ENCODE measurements at regions not wholly inside any gene's neighbourhood (a gene's known extent, or its start where the extent isn't known, plus 50 kb on each side); places are given as distances from the start of the nearest gene placed in this dataset.

- H3K23ac ChIP-seq (ENCODE audit: insufficient read length): no peak overlapping the region
- no peak overlapping the region for H4K8ac ChIP-seq (ENCODE audit: extremely low read depth, insufficient read depth, low read length)
- ChIA-PET POLR2A (ENCODE audit: partially characterized antibody) (interaction anchor here (0.7 kb wide), 1 partner anchor 130 kb away, joined by 3 read pairs; no protein-coding TSS in a partner anchor), CTCF (ENCODE audit: partially characterized antibody) (interaction anchor here (0.6 to 2.7 kb wide), 18 partner anchors 11 to 248 kb away, joined by 3 to 33 read pairs (median 4); no protein-coding TSS in a partner anchor)
- FAIRE-seq (peak; percentile 50), DNase-seq (ENCODE audit: low read depth in 1 of 2, low spot score in 2 of 2) (no peak)
- no peaks in the 10 kb centered on the region for H3K79me2 ChIP-seq (ENCODE audit: control insufficient read depth in 1 of 2, insufficient read depth in 2 of 2, low read length in 2 of 2)
- H2AFZ ChIP-seq (ENCODE audit: low read length): no peak overlapping the region
- H3K4ac ChIP-seq (replicated peaks; ENCODE audit: insufficient read length, low read depth, low read length): no peak overlapping the region
- no peak overlapping the region for H2BK5ac ChIP-seq (ENCODE audit: low read depth, low read length)
- H2BK120ac ChIP-seq (replicated peaks; ENCODE audit: low read depth, low read length): no peak overlapping the region
- no peak overlapping the region for H4K91ac ChIP-seq (replicated peaks; ENCODE audit: insufficient read length, low read length)
- H3K4me1 ChIP-seq (replicated peaks in 1 of 4; ENCODE audit: control insufficient read depth in 3 of 4, insufficient read depth in 4 of 4, low read length in 3 of 4): peaks cover 0 to 2% (median 0%) of the 10 kb centered on the region in 4 experiments; a peak in 1 of 7 replicates
- H2BK20ac ChIP-seq (ENCODE audit: low read length): no peak overlapping the region
- H4K20me1 ChIP-seq (replicated peaks in 1 of 2; ENCODE audit: control insufficient read depth in 1 of 2, insufficient read depth in 2 of 2, low read length in 2 of 2): no peaks in the 10 kb centered on the region
- no peak overlapping the region for H2BK12ac ChIP-seq (ENCODE audit: low read depth, low read length)
- H3K18ac ChIP-seq (ENCODE audit: extremely low read depth, low read length): no peak overlapping the region
- no peak overlapping the region for H3K9ac ChIP-seq (replicated peaks in 1 of 4; ENCODE audit: extremely low read depth in 1 of 4, low read depth in 3 of 4, low read length in 3 of 4)
- no peak overlapping the region for H4K5ac ChIP-seq (ENCODE audit: insufficient read length, low read depth, low read length)
- H3K27ac ChIP-seq (ENCODE audit: low read depth, low read length): no peak overlapping the region
- H3K14ac ChIP-seq (ENCODE audit: insufficient read length): no peak overlapping the region
- H3K9me3 ChIP-seq (ENCODE audit: insufficient read depth in 2 of 2, low read depth in 1 of 2, low read length in 1 of 2): no peaks in the 10 kb centered on the region
- no peaks in the 10 kb centered on the region for H3K23me2 ChIP-seq (ENCODE audit: low read depth, low read length)
- 89% methylated on average over 15 of the region's 15 CpGs; no CpG with 5 or more reads in 1 of the 2 experiments for WGBS, 2 experiments (ENCODE audit: extremely low coverage in 1 of 2, insufficient coverage in 1 of 2, insufficient read length in 1 of 2, insufficient replicate concordance in 2 of 2, low coverage in 1 of 2, low lambda C conversion rate in 2 of 2, missing lambda C conversion rate in 1 of 2)
- H3K56ac ChIP-seq (replicated peaks; ENCODE audit: insufficient read length, low read depth, low read length): no peak overlapping the region
- H3K4me2 ChIP-seq (ENCODE audit: insufficient read depth in 1 of 2, low read depth in 2 of 2, low read length in 2 of 2): no peak overlapping the region
- no peak overlapping the region for H3K4me3 ChIP-seq (ENCODE audit: extremely low read depth in 1 of 4, insufficient read depth in 2 of 4, low read depth in 3 of 4, low read length in 4 of 4)
- H3K79me1 ChIP-seq (ENCODE audit: low read depth, low read length): no peaks in the 10 kb centered on the region
- no peak overlapping the region for H2BK15ac ChIP-seq (ENCODE audit: low read length)
- H3K27me3 ChIP-seq (replicated peaks in 1 of 4; ENCODE audit: control insufficient read depth in 3 of 4, extremely low read depth in 1 of 4, insufficient read depth in 3 of 4, low read length in 3 of 4): no peaks in the 10 kb centered on the region
- TF ChIP-seq MAX (IDR thresholded peaks at IDR 0.05): no peak
- peak; percentile 24 to 28 for TF ChIP-seq RAD21 (IDR thresholded peaks at IDR 0.05 in 1 of 2, conservative IDR thresholded peaks at IDR 0.05 in 1 of 2; ENCODE audit: low read depth in 2 of 2, low read length in 2 of 2)
- TF ChIP-seq CTCF (IDR thresholded peaks at IDR 0.05; ENCODE audit: control extremely low read depth in 1 of 3, insufficient read depth in 1 of 3, low read depth in 1 of 3, low read length in 3 of 3): peak; percentile 22 to 67 (median 39)
- TF ChIP-seq NRF1 (IDR thresholded peaks at IDR 0.05; ENCODE audit: low read depth, low read length): no peak
- no peaks in the 10 kb centered on the region for H3K36me3 ChIP-seq (ENCODE audit: control insufficient read depth in 2 of 4, insufficient read depth in 4 of 4, low read length in 3 of 4)
- H2AK5ac ChIP-seq (ENCODE audit: low read depth, low read length): no peak overlapping the region
Observed at GRCh38 chr10:21021843-21022594, 124.9 kb upstream of the NEBL start.
